ENCODE measurements at regions not wholly inside any gene's neighbourhood (a gene's known extent, or its start where the extent isn't known, plus 50 kb on each side); places are given as distances from the start of the nearest gene placed in this dataset.

DNA sequence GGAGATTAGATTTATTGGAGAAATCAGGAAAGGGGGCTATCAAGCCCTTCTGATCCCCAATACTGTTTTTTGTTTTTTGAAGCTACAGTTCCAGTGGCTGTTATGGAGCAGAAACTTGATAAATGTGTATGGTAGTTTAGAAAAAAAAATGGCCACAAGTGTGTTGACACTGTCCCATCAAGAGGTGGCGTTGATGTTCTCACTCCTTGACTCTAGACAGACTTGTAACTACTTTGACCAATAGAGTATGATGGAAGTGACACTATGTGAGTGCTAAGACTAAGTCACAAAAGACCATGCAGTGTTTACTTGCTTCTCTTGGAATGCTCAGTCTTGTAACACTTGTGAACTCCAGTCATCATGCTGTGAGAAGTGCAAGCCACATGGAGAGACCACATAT, 356.7 kb downstream of the PDCD6IP start:
- TF ChIP-seq, protein P1, sequence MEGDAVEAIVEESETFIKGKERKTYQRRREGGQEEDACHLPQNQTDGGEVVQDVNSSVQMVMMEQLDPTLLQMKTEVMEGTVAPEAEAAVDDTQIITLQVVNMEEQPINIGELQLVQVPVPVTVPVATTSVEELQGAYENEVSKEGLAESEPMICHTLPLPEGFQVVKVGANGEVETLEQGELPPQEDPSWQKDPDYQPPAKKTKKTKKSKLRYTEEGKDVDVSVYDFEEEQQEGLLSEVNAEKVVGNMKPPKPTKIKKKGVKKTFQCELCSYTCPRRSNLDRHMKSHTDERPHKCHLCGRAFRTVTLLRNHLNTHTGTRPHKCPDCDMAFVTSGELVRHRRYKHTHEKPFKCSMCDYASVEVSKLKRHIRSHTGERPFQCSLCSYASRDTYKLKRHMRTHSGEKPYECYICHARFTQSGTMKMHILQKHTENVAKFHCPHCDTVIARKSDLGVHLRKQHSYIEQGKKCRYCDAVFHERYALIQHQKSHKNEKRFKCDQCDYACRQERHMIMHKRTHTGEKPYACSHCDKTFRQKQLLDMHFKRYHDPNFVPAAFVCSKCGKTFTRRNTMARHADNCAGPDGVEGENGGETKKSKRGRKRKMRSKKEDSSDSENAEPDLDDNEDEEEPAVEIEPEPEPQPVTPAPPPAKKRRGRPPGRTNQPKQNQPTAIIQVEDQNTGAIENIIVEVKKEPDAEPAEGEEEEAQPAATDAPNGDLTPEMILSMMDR (IDR thresholded peaks at IDR 0.05; ENCODE audit: insufficient read depth, low read length) = no peak
- TF ChIP-seq, protein P2, sequence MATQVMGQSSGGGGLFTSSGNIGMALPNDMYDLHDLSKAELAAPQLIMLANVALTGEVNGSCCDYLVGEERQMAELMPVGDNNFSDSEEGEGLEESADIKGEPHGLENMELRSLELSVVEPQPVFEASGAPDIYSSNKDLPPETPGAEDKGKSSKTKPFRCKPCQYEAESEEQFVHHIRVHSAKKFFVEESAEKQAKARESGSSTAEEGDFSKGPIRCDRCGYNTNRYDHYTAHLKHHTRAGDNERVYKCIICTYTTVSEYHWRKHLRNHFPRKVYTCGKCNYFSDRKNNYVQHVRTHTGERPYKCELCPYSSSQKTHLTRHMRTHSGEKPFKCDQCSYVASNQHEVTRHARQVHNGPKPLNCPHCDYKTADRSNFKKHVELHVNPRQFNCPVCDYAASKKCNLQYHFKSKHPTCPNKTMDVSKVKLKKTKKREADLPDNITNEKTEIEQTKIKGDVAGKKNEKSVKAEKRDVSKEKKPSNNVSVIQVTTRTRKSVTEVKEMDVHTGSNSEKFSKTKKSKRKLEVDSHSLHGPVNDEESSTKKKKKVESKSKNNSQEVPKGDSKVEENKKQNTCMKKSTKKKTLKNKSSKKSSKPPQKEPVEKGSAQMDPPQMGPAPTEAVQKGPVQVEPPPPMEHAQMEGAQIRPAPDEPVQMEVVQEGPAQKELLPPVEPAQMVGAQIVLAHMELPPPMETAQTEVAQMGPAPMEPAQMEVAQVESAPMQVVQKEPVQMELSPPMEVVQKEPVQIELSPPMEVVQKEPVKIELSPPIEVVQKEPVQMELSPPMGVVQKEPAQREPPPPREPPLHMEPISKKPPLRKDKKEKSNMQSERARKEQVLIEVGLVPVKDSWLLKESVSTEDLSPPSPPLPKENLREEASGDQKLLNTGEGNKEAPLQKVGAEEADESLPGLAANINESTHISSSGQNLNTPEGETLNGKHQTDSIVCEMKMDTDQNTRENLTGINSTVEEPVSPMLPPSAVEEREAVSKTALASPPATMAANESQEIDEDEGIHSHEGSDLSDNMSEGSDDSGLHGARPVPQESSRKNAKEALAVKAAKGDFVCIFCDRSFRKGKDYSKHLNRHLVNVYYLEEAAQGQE (IDR thresholded peaks at IDR 0.05; ENCODE audit: insufficient replicate concordance, low read depth) = no peak
- no peak for TF ChIP-seq POLR2AphosphoS5 (IDR thresholded peaks at IDR 0.05; ENCODE audit: low read depth)

Data from HL-60 (cell line).